Bronchial epithelial cell (primary cell): ENCODE measurements at regions not wholly inside any gene's neighbourhood (a gene's known extent, or its start where the extent isn't known, plus 50 kb on each side); places are given as distances from the start of the nearest gene placed in this dataset.

Experiments used
- DNase-seq: peaks from one replicate; pipeline ENCODE4 v3.0.0-alpha.2; 2010; ENCODE audit warnings: low read depth
- FAIRE-seq: peaks from 2 replicates; lab custom pipeline; 2011; peaks lifted over from hg19 to GRCh38; lab: Jason Lieb, UNC
- H3K27me3 ChIP-seq: 2 replicates; pipeline ENCODE4 v1.5.1; 2011; ENCODE audit warnings: low read length; ENCODE audit not compliant: control insufficient read depth, insufficient read depth
- H3K36me3 ChIP-seq: 2 replicates; pipeline ENCODE4 v1.5.1; 2011; ENCODE audit warnings: low read length; ENCODE audit not compliant: control insufficient read depth, insufficient read depth
- H3K4me3 ChIP-seq: 2 replicates; pipeline ENCODE4 v1.5.1; 2011; ENCODE audit warnings: mild to moderate bottlenecking, low read depth, low read length, control low read depth
- CTCF ChIP-seq: IDR thresholded peaks from 2 replicates; pipeline ENCODE4 v1.5.1; 2011; ENCODE audit warnings: mild to moderate bottlenecking, moderate library complexity, low read length, control low read depth, inconsistent platforms; ENCODE audit not compliant: insufficient read depth, severe bottlenecking

GRCh38 chr4:152224223-152224622 is 311.7 kb downstream of the FBXW7 start:
- Histone ChIP-seq H3K4me3 (no peak overlapping the region), H3K27me3 (no peaks in the 10 kb centered on the region), H3K36me3 (no peaks in the 10 kb centered on the region)
- FAIRE-seq = no peak
- DNase-seq = no peak
- no peak for TF ChIP-seq CTCF

GRCh38 chr4:152223600-152223999 is 312.3 kb downstream of the FBXW7 start:
- Histone ChIP-seq H3K4me3 (no peak overlapping the region), H3K36me3 (no peaks in the 10 kb centered on the region), H3K27me3 (no peaks in the 10 kb centered on the region)
- DNase-seq (no peak), FAIRE-seq (peak; percentile 76)
- no peak for TF ChIP-seq CTCF

- no peaks in the 10 kb centered on the region for H3K36me3 ChIP-seq
- no peak overlapping the region for H3K4me3 ChIP-seq
- no peaks in the 10 kb centered on the region for H3K27me3 ChIP-seq
- no peak for FAIRE-seq
- TF ChIP-seq CTCF = no peak
- no peak for DNase-seq
These were observed 313.9 kb downstream of the FBXW7 start for GRCh38 chr4:152221816-152222516.

- FAIRE-seq (no peak), DNase-seq (peak; percentile 66)
- TF ChIP-seq CTCF = no peak
- Histone ChIP-seq H3K4me3 (no peak overlapping the region), H3K27me3 (no peaks in the 10 kb centered on the region), H3K36me3 (no peaks in the 10 kb centered on the region)
These were observed 315.7 kb downstream of the FBXW7 start for GRCh38 chr4:152220201-152220666.

- Histone ChIP-seq H3K27me3 (no peaks in the 10 kb centered on the region), H3K4me3 (no peak overlapping the region), H3K36me3 (no peaks in the 10 kb centered on the region)
- TF ChIP-seq CTCF = no peak
- no peak for FAIRE-seq
- DNase-seq = no peak
These were observed 317.3 kb downstream of the FBXW7 start for GRCh38 chr4:152218576-152218975.

- DNase-seq (no peak), FAIRE-seq (no peak)
- no peak for TF ChIP-seq CTCF
- no peak overlapping the region for H3K4me3 ChIP-seq
- H3K27me3 ChIP-seq = no peaks in the 10 kb centered on the region
- no peaks in the 10 kb centered on the region for H3K36me3 ChIP-seq
These were observed 318.0 kb downstream of the FBXW7 start for GRCh38 chr4:152217896-152218295.
